Peyer's patch (tissue), 4 donors: ENCODE measurements at regions not wholly inside any gene's neighbourhood (a gene's known extent, or its start where the extent isn't known, plus 50 kb on each side); places are given as distances from the start of the nearest gene placed in this dataset.

ENCODE experiments used
- POLR2A ChIP-seq, 2 donors: fragments of 450-650 bp; IDR thresholded peaks; one replicate each; pipeline ENCODE4 v1.5.1; 2017; ENCODE audit warnings: antibody characterized with exemption in 2 of 2, mild to moderate bottlenecking in 2 of 2, moderate library complexity in 2 of 2
- TF ChIP-seq, protein P1 (sequence below), 6 experiments: fragments of 450-650 bp in 4 of 6; fragments of 200-600 bp in 2 of 6; sonication (generic) in 1 of 6; IDR thresholded peaks; one replicate each; pipeline ENCODE4 v1.5.1; 2017 to 2019; ENCODE audit warnings: antibody characterized with exemption in 6 of 6, mild to moderate bottlenecking in 3 of 6, moderate library complexity in 1 of 6

- TF ChIP-seq, protein P1, sequence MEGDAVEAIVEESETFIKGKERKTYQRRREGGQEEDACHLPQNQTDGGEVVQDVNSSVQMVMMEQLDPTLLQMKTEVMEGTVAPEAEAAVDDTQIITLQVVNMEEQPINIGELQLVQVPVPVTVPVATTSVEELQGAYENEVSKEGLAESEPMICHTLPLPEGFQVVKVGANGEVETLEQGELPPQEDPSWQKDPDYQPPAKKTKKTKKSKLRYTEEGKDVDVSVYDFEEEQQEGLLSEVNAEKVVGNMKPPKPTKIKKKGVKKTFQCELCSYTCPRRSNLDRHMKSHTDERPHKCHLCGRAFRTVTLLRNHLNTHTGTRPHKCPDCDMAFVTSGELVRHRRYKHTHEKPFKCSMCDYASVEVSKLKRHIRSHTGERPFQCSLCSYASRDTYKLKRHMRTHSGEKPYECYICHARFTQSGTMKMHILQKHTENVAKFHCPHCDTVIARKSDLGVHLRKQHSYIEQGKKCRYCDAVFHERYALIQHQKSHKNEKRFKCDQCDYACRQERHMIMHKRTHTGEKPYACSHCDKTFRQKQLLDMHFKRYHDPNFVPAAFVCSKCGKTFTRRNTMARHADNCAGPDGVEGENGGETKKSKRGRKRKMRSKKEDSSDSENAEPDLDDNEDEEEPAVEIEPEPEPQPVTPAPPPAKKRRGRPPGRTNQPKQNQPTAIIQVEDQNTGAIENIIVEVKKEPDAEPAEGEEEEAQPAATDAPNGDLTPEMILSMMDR (IDR thresholded peaks at IDR 0.05), result no peak
- no peak for TF ChIP-seq POLR2A (IDR thresholded peaks at IDR 0.05)
Observed at GRCh38 chr13:50649211-50649610, 194.3 kb downstream of the DLEU7 start.
